ENCODE measurements at regions not wholly inside any gene's neighbourhood (a gene's known extent, or its start where the extent isn't known, plus 50 kb on each side); places are given as distances from the start of the nearest gene placed in this dataset.
A peak's percentile ranks its signal among the peaks of the same experiment; 100 is the strongest.

DNA sequence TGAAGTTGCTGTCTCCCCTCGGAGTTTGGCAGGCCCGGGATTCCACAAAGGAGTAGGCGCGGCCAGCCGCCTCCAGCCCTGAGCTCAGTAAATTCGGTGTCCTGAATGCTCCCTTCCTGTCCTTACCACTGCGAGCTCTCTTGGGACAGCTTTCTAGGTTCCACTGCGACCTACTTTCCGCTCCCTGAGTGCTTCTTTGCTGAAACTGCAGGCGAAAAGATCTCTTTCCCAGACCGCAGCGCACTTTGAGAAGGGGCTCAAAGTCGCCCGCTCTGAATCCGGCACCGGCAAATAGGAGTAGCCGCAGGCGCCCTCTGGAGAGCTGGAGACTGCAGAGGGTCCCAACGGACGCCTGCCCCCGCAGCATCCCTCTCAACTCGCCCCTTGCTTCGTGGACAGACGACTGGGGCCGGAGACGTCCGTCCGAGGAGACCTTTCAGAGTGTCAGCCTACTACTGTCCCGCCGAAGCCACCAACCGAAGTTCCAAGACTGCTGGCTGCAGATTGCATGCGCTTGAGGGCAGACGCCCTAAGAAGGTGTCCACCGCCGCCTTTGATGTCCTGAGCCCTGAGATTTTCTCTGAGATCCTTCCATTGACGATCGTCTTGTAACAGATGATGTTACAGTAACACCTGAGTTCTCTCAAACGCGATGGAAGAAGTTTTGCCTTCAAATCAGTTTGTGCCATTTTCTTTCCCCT, 96.0 kb downstream of the ANXA2R start:
- H3K27me3 ChIP-seq (replicated peaks in 1 of 4; ENCODE audit: control insufficient read depth in 3 of 4, extremely low read depth in 1 of 4, insufficient read depth in 3 of 4, low read length in 3 of 4) = peaks cover 0 to 16% (median 5%) of the 10 kb centered on the region in 4 experiments; a peak in 4 of 7 replicates
- WGBS, 2 experiments (ENCODE audit: extremely low coverage in 1 of 2, insufficient coverage in 1 of 2, insufficient read length in 1 of 2, insufficient replicate concordance in 2 of 2, low coverage in 1 of 2, low lambda C conversion rate in 2 of 2, missing lambda C conversion rate in 1 of 2) = 39% methylated on average over 38 of the region's 39 CpGs; no CpG with 5 or more reads in 1 of the 2 experiments
- H3K9ac ChIP-seq (replicated peaks in 1 of 4; ENCODE audit: extremely low read depth in 1 of 4, low read depth in 3 of 4, low read length in 3 of 4) = no peak overlapping the region
- no peak overlapping the region for H3K23ac ChIP-seq (ENCODE audit: insufficient read length)
- H2BK5ac ChIP-seq (ENCODE audit: low read depth, low read length) = no peak overlapping the region
- ChIA-PET POLR2A (ENCODE audit: partially characterized antibody) (interaction anchor here (1.1 kb wide), 1 partner anchor 27 kb away, joined by 3 read pairs; no protein-coding TSS in a partner anchor), CTCF (ENCODE audit: partially characterized antibody) (interaction anchor here (0.7 to 1.6 kb wide), 4 partner anchors 17 to 46 kb away, joined by 3 to 7 read pairs (median 4); no protein-coding TSS in a partner anchor)
- H4K20me1 ChIP-seq (replicated peaks in 1 of 2; ENCODE audit: control insufficient read depth in 1 of 2, insufficient read depth in 2 of 2, low read length in 2 of 2) = no peaks in the 10 kb centered on the region
- H4K5ac ChIP-seq (ENCODE audit: insufficient read length, low read depth, low read length) = no peak overlapping the region
- no peaks in the 10 kb centered on the region for H3K79me1 ChIP-seq (ENCODE audit: low read depth, low read length)
- H2AFZ ChIP-seq (ENCODE audit: low read length) = peak overlapping the region; percentile 97
- no peak overlapping the region for H3K14ac ChIP-seq (ENCODE audit: insufficient read length)
- H3K9me3 ChIP-seq (ENCODE audit: insufficient read depth in 2 of 2, low read depth in 1 of 2, low read length in 1 of 2) = no peaks in the 10 kb centered on the region
- H2BK20ac ChIP-seq (ENCODE audit: low read length) = peak overlapping the region; percentile 35; the same call in 1 of the 2 replicates
- no peak overlapping the region for H3K4ac ChIP-seq (replicated peaks; ENCODE audit: insufficient read length, low read depth, low read length)
- H3K4me3 ChIP-seq (ENCODE audit: extremely low read depth in 1 of 4, insufficient read depth in 2 of 4, low read depth in 3 of 4, low read length in 4 of 4) = peak overlapping the region; percentile 17 to 52 (median 30); a peak in 5 of 8 replicates
- peak; percentile 35 for TF ChIP-seq KDM4A (IDR thresholded peaks at IDR 0.05; ENCODE audit: low read depth, low read length, severe bottlenecking)
- TF ChIP-seq ASH2L (IDR thresholded peaks at IDR 0.05; ENCODE audit: low read length) = peak; percentile 41
- TF ChIP-seq SAP30 (IDR thresholded peaks at IDR 0.05; ENCODE audit: insufficient read depth, insufficient replicate concordance, low read length) = no peak
- no peak for TF ChIP-seq SIX5 (IDR thresholded peaks at IDR 0.05; ENCODE audit: low read depth, low read length)
- H3K4me1 ChIP-seq (replicated peaks in 1 of 4; ENCODE audit: control insufficient read depth in 3 of 4, insufficient read depth in 4 of 4, low read length in 3 of 4) = peaks cover 0 to 1% (median 0%) of the 10 kb centered on the region in 4 experiments; a peak in 1 of 7 replicates
- H2BK15ac ChIP-seq (ENCODE audit: low read length) = no peak overlapping the region
- H3K27ac ChIP-seq (ENCODE audit: low read depth, low read length) = no peak overlapping the region
- no peak overlapping the region for H2AK5ac ChIP-seq (ENCODE audit: low read depth, low read length)
- H2BK12ac ChIP-seq (ENCODE audit: low read depth, low read length) = 0 out of 2 replicates have a peak overlapping the region, but pooled peaks have one; percentile 6
- H4K8ac ChIP-seq (ENCODE audit: extremely low read depth, insufficient read depth, low read length) = 0 out of 2 replicates have a peak overlapping the region, but pooled peaks have one; percentile 8
- H3K56ac ChIP-seq (replicated peaks; ENCODE audit: insufficient read length, low read depth, low read length) = no peak overlapping the region
- no peak overlapping the region for H3K18ac ChIP-seq (ENCODE audit: extremely low read depth, low read length)
- no peak overlapping the region for H2BK120ac ChIP-seq (replicated peaks; ENCODE audit: low read depth, low read length)
- H3K23me2 ChIP-seq (ENCODE audit: low read depth, low read length) = no peaks in the 10 kb centered on the region; the same call in 1 of the 2 replicates
- FAIRE-seq (no peak), DNase-seq (ENCODE audit: low read depth in 1 of 2, low spot score in 2 of 2) (peak in 1 of 2 experiments; percentile 72)
- H4K91ac ChIP-seq (replicated peaks; ENCODE audit: insufficient read length, low read length) = no peak overlapping the region
- H3K36me3 ChIP-seq (ENCODE audit: control insufficient read depth in 2 of 4, insufficient read depth in 4 of 4, low read length in 3 of 4) = no peaks in the 10 kb centered on the region
- H3K4me2 ChIP-seq (ENCODE audit: insufficient read depth in 1 of 2, low read depth in 2 of 2, low read length in 2 of 2) = peak overlapping the region; percentile 57 to 75; a peak in 3 of 4 replicates
- H3K79me2 ChIP-seq (ENCODE audit: control insufficient read depth in 1 of 2, insufficient read depth in 2 of 2, low read length in 2 of 2) = no peaks in the 10 kb centered on the region
